DOHH2 (cell line): ENCODE measurements at regions not wholly inside any gene's neighbourhood (a gene's known extent, or its start where the extent isn't known, plus 50 kb on each side); places are given as distances from the start of the nearest gene placed in this dataset.

Experiments used
- H3F3A ChIP-seq: fragments of 200-600 bp; sonication (generic), shearing (Covaris generic); 2 replicates; pipeline ENCODE4 v1.6.0; 2016; ENCODE audit warnings: antibody characterized with exemption, mild to moderate bottlenecking; ENCODE audit not compliant: control insufficient read depth, insufficient read depth
- H3K27ac ChIP-seq: fragments of 200-600 bp; sonication (generic); 2 replicates; pipeline ENCODE4 v1.5.1; 2014; ENCODE audit warnings: low read depth, mild to moderate bottlenecking, low read length, moderate library complexity
- H3K27me3 ChIP-seq: fragments of 200-600 bp; sonication (generic); 2 replicates; pipeline ENCODE4 v1.6.1; 2014; ENCODE audit warnings: mild to moderate bottlenecking, low read length, mixed read lengths; ENCODE audit not compliant: control insufficient read depth
- H3K36me3 ChIP-seq: fragments of 200-600 bp; sonication (generic); 2 replicates; pipeline ENCODE4 v1.6.1; 2014; ENCODE audit warnings: mild to moderate bottlenecking, low read length, moderate library complexity, mixed read lengths; ENCODE audit not compliant: control insufficient read depth
- H3K4me1 ChIP-seq: fragments of 200-600 bp; sonication (generic); 2 replicates; pipeline ENCODE4 v1.6.1; 2014; ENCODE audit warnings: mild to moderate bottlenecking, low read length, mixed read lengths; ENCODE audit not compliant: control insufficient read depth
- H3K4me2 ChIP-seq: fragments of 200-600 bp; sonication (generic); 2 replicates; pipeline ENCODE4 v1.6.0; 2014; ENCODE audit warnings: mild to moderate bottlenecking, low read length, moderate library complexity
- H3K4me3 ChIP-seq: fragments of 200-600 bp; sonication (generic); 2 replicates; pipeline ENCODE4 v1.5.1; 2014; ENCODE audit warnings: mild to moderate bottlenecking, low read length, mixed read lengths
- H3K79me2 ChIP-seq: fragments of 200-600 bp; sonication (generic); 2 replicates; pipeline ENCODE4 v1.6.1; 2014; ENCODE audit warnings: mild to moderate bottlenecking, low read length, mixed read lengths; ENCODE audit not compliant: control insufficient read depth
- H3K9me2 ChIP-seq: fragments of 200-600 bp; sonication (generic); replicated peaks from 2 replicates; pipeline ENCODE4 v1.6.1; 2014; ENCODE audit warnings: mild to moderate bottlenecking, low read length, mixed read lengths; ENCODE audit not compliant: control insufficient read depth
- H3K9me3 ChIP-seq: fragments of 200-600 bp; sonication (generic); 2 replicates; pipeline ENCODE4 v1.6.1; 2014; ENCODE audit warnings: antibody characterized with exemption, low read length, mixed read lengths; ENCODE audit not compliant: control insufficient read depth, insufficient read depth
- H4K20me1 ChIP-seq: fragments of 200-600 bp; sonication (generic); 2 replicates; pipeline ENCODE4 v1.6.0; 2014; ENCODE audit warnings: low read depth, mild to moderate bottlenecking, antibody characterized with exemption, low read length, moderate library complexity; ENCODE audit not compliant: control insufficient read depth, insufficient read depth
- EZH2phosphoT487 ChIP-seq: fragments of 200-600 bp; sonication (generic); IDR thresholded peaks from 2 replicates; pipeline ENCODE4 v1.6.1; 2017; ENCODE audit warnings: borderline replicate concordance, mild to moderate bottlenecking, antibody characterized with exemption, low read length, moderate library complexity, mixed read lengths
- TF ChIP-seq, protein P1 (sequence below): fragments of 200-600 bp; sonication (generic); IDR thresholded peaks from one replicate; pipeline ENCODE4 v1.5.1; 2014; ENCODE audit warnings: antibody characterized with exemption, mild to moderate bottlenecking, low read depth, low read length; ENCODE audit not compliant: poor library complexity, severe bottlenecking

GRCh38 chr7:38328814-38329213 is 55.4 kb upstream of the TARP start:
- Histone ChIP-seq H3K4me2 (no peak overlapping the region), H3K4me3 (no peak overlapping the region), H3K36me3 (no peaks in the 10 kb centered on the region), H3K27ac (no peak overlapping the region), H4K20me1 (no peaks in the 10 kb centered on the region), H3K9me3 (no peaks in the 10 kb centered on the region), H3K9me2 (no peaks in the 10 kb centered on the region), H3K79me2 (no peaks in the 10 kb centered on the region), H3F3A (no peaks in the 10 kb centered on the region), H3K27me3 (peaks cover 20% of the 10 kb centered on the region), H3K4me1 (no peaks in the 10 kb centered on the region)
- TF ChIP-seq EZH2phosphoT487 = no peak
- TF ChIP-seq, protein P1, sequence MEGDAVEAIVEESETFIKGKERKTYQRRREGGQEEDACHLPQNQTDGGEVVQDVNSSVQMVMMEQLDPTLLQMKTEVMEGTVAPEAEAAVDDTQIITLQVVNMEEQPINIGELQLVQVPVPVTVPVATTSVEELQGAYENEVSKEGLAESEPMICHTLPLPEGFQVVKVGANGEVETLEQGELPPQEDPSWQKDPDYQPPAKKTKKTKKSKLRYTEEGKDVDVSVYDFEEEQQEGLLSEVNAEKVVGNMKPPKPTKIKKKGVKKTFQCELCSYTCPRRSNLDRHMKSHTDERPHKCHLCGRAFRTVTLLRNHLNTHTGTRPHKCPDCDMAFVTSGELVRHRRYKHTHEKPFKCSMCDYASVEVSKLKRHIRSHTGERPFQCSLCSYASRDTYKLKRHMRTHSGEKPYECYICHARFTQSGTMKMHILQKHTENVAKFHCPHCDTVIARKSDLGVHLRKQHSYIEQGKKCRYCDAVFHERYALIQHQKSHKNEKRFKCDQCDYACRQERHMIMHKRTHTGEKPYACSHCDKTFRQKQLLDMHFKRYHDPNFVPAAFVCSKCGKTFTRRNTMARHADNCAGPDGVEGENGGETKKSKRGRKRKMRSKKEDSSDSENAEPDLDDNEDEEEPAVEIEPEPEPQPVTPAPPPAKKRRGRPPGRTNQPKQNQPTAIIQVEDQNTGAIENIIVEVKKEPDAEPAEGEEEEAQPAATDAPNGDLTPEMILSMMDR = no peak

DNA sequence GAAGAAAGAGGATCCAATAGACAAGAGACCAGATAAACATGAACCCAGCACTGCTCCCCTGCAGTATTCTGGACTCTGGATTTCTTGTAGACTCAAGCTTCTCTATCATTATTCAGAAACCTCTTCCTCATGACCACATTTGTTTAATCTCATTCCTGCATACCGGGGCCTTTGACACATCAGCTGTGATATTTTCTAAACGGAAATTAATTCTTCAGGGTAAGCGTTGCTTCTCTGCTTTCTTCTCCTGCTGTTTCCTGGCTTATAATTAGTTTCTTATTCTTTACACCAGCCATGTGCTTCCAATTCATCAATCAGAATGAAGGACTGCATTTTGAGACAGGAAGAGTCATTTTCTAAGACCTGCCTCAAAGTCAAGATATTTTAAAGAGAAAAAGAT is 54.2 kb upstream of the TARP start:
- H3K27ac ChIP-seq = no peak overlapping the region
- H4K20me1 ChIP-seq = no peaks in the 10 kb centered on the region
- H3K9me2 ChIP-seq = no peaks in the 10 kb centered on the region
- H3K79me2 ChIP-seq = no peaks in the 10 kb centered on the region
- no peak for TF ChIP-seq EZH2phosphoT487
- no peaks in the 10 kb centered on the region for H3F3A ChIP-seq
- no peaks in the 10 kb centered on the region for H3K9me3 ChIP-seq
- H3K4me1 ChIP-seq = no peaks in the 10 kb centered on the region
- no peak overlapping the region for H3K4me3 ChIP-seq
- no peak overlapping the region for H3K4me2 ChIP-seq
- H3K36me3 ChIP-seq = no peaks in the 10 kb centered on the region
- peaks cover 20% of the 10 kb centered on the region for H3K27me3 ChIP-seq
